Mesendoderm (in vitro differentiated cells): ENCODE measurements at regions not wholly inside any gene's neighbourhood (a gene's known extent, or its start where the extent isn't known, plus 50 kb on each side); places are given as distances from the start of the nearest gene placed in this dataset.

Source experiments
- DNase-seq: peaks from one replicate; pipeline ENCODE4 v3.0.0; 2013
- H2AK5ac ChIP-seq: 2 replicates; pipeline ENCODE4 v1.6.1; 2013; ENCODE audit warnings: low read length, inconsistent platforms
- H2BK120ac ChIP-seq: 2 replicates; pipeline ENCODE4 v1.6.1; 2013; ENCODE audit warnings: low read depth, mild to moderate bottlenecking, low read length, moderate library complexity, mixed read lengths
- H2BK15ac ChIP-seq: replicated peaks from 2 replicates; pipeline ENCODE4 v1.6.1; 2013; ENCODE audit warnings: low read depth, mild to moderate bottlenecking, moderate library complexity
- H2BK5ac ChIP-seq: 2 replicates; pipeline ENCODE4 v1.6.1; 2013; ENCODE audit warnings: low read length, inconsistent platforms
- H3K18ac ChIP-seq: 2 replicates; pipeline ENCODE4 v1.6.1; 2013; ENCODE audit warnings: mild to moderate bottlenecking, low read length, mixed read lengths
- H3K23ac ChIP-seq: one replicate; pipeline ENCODE4 v1.6.1; 2013; ENCODE audit warnings: low read length
- H3K27ac ChIP-seq: 2 replicates; pipeline ENCODE4 v1.5.1; 2013; ENCODE audit warnings: low read depth, mild to moderate bottlenecking, inconsistent platforms, low read length, moderate library complexity
- H3K27me3 ChIP-seq: 2 replicates; pipeline ENCODE4 v1.6.1; 2013; ENCODE audit warnings: low read length, control low read depth, mild to moderate bottlenecking, inconsistent platforms; ENCODE audit not compliant: insufficient read depth, poor library complexity
- H3K36me3 ChIP-seq: 2 replicates; pipeline ENCODE4 v1.6.1; 2013; ENCODE audit warnings: low read length, inconsistent platforms; ENCODE audit not compliant: control insufficient read depth, insufficient read depth
- H3K4ac ChIP-seq: one replicate; pipeline ENCODE4 v1.6.1; 2013; ENCODE audit warnings: low read depth, mild to moderate bottlenecking, low read length, moderate library complexity
- H3K4me1 ChIP-seq: 2 replicates; pipeline ENCODE4 v1.6.1; 2013; ENCODE audit warnings: low read depth, low read length, inconsistent platforms; ENCODE audit not compliant: control insufficient read depth
- H3K4me2 ChIP-seq: 2 replicates; pipeline ENCODE4 v1.6.1; 2013; ENCODE audit warnings: low read length
- H3K4me3 ChIP-seq: 2 replicates; pipeline ENCODE4 v1.5.1; 2013; ENCODE audit warnings: mild to moderate bottlenecking, low read length
- H3K56ac ChIP-seq: one replicate; pipeline ENCODE4 v1.6.1; 2013; ENCODE audit warnings: low read length
- H3K79me1 ChIP-seq: 2 replicates; pipeline ENCODE4 v1.6.1; 2013; ENCODE audit warnings: low read length, inconsistent platforms
- H3K79me2 ChIP-seq: 2 replicates; pipeline ENCODE4 v1.6.1; 2013; ENCODE audit warnings: mild to moderate bottlenecking, low read length; ENCODE audit not compliant: control insufficient read depth, insufficient read depth
- H3K9ac ChIP-seq: 2 replicates; pipeline ENCODE4 v1.6.1; 2013; ENCODE audit warnings: low read length, inconsistent platforms
- H4K5ac ChIP-seq: one replicate; pipeline ENCODE4 v1.6.1; 2013; ENCODE audit warnings: low read length
- H4K8ac ChIP-seq: one replicate; pipeline ENCODE4 v1.6.1; 2013; ENCODE audit warnings: low read depth, mild to moderate bottlenecking, control low read depth, low read length, moderate library complexity
- WGBS: extraction: QIAGEN DNeasy Blood & Tissue Kit; methylation state at CpG from one replicate; pipeline ENCODE4 v1.1.7; 2013; ENCODE audit warnings: low lambda C conversion rate, missing lambda C conversion rate; ENCODE audit not compliant: insufficient coverage; ENCODE audit errors: extremely low coverage; 5-methylcytosine and 5-hydroxymethylcytosine counted together

- H3K23ac ChIP-seq, result no peak overlapping the region
- no peak overlapping the region for H2BK15ac ChIP-seq
- H3K56ac ChIP-seq, result no peak overlapping the region
- H4K5ac ChIP-seq, result no peak overlapping the region
- H3K36me3 ChIP-seq, result no peaks in the 10 kb centered on the region
- no peaks in the 10 kb centered on the region for H3K79me2 ChIP-seq
- no CpG with 5 or more reads among the region's 4 CpGs for WGBS
- no peak overlapping the region for H3K4ac ChIP-seq
- H2BK5ac ChIP-seq, result no peak overlapping the region
- no peak overlapping the region for H3K9ac ChIP-seq
- no peaks in the 10 kb centered on the region for H3K27me3 ChIP-seq
- no peak overlapping the region for H4K8ac ChIP-seq
- H3K4me2 ChIP-seq, result no peak overlapping the region
- H3K18ac ChIP-seq, result no peak overlapping the region
- H3K4me3 ChIP-seq, result no peak overlapping the region
- H3K4me1 ChIP-seq, result no peaks in the 10 kb centered on the region
- DNase-seq, result no peak
- H2BK120ac ChIP-seq, result no peak overlapping the region
- H2AK5ac ChIP-seq, result no peak overlapping the region
- no peak overlapping the region for H3K27ac ChIP-seq
- no peaks in the 10 kb centered on the region for H3K79me1 ChIP-seq
Observed at GRCh38 chrX:125926295-125926694, 239.8 kb downstream of the DCAF12L2 start.

- H3K27ac ChIP-seq, result no peak overlapping the region
- no CpG with 5 or more reads among the region's 1 CpG for WGBS
- no peak overlapping the region for H3K56ac ChIP-seq
- no peaks in the 10 kb centered on the region for H3K27me3 ChIP-seq
- no peak overlapping the region for H4K8ac ChIP-seq
- H3K79me2 ChIP-seq, result no peaks in the 10 kb centered on the region
- H2BK5ac ChIP-seq, result no peak overlapping the region
- H4K5ac ChIP-seq, result no peak overlapping the region
- H2AK5ac ChIP-seq, result no peak overlapping the region
- no peak overlapping the region for H2BK120ac ChIP-seq
- H3K23ac ChIP-seq, result no peak overlapping the region
- no peaks in the 10 kb centered on the region for H3K36me3 ChIP-seq
- H3K4me3 ChIP-seq, result no peak overlapping the region
- no peak overlapping the region for H3K18ac ChIP-seq
- no peak overlapping the region for H3K4ac ChIP-seq
- no peaks in the 10 kb centered on the region for H3K79me1 ChIP-seq
- H3K4me1 ChIP-seq, result no peaks in the 10 kb centered on the region
- no peak overlapping the region for H3K9ac ChIP-seq
- DNase-seq, result no peak
- H3K4me2 ChIP-seq, result no peak overlapping the region
- H2BK15ac ChIP-seq, result no peak overlapping the region
Observed at GRCh38 chrX:125940985-125941384, 225.1 kb downstream of the DCAF12L2 start.

GRCh38 chrX:125947501-125947900 lies 218.6 kb downstream of the DCAF12L2 start:
- Histone ChIP-seq H2AK5ac (no peak overlapping the region), H3K23ac (no peak overlapping the region), H3K27ac (no peak overlapping the region), H3K4me1 (no peaks in the 10 kb centered on the region), H3K27me3 (no peaks in the 10 kb centered on the region), H4K5ac (no peak overlapping the region), H3K9ac (no peak overlapping the region), H3K18ac (no peak overlapping the region), H3K56ac (no peak overlapping the region), H3K4ac (no peak overlapping the region), H3K79me2 (no peaks in the 10 kb centered on the region), H3K4me3 (no peak overlapping the region), H2BK5ac (no peak overlapping the region), H3K4me2 (no peak overlapping the region), H2BK15ac (no peak overlapping the region), H2BK120ac (no peak overlapping the region), H3K79me1 (no peaks in the 10 kb centered on the region), H3K36me3 (no peaks in the 10 kb centered on the region), H4K8ac (no peak overlapping the region)
- DNase-seq, result no peak
- WGBS, result no CpG with 5 or more reads among the region's 1 CpG

GRCh38 chrX:125952973-125953372 lies 213.1 kb downstream of the DCAF12L2 start:
- H3K9ac ChIP-seq, result no peak overlapping the region
- no CpG with 5 or more reads among the region's 1 CpG for WGBS
- H3K4me3 ChIP-seq, result no peak overlapping the region
- H3K27me3 ChIP-seq, result no peaks in the 10 kb centered on the region
- H4K8ac ChIP-seq, result no peak overlapping the region
- no peak overlapping the region for H4K5ac ChIP-seq
- no peak overlapping the region for H2AK5ac ChIP-seq
- no peak overlapping the region for H3K27ac ChIP-seq
- no peaks in the 10 kb centered on the region for H3K36me3 ChIP-seq
- H2BK15ac ChIP-seq, result no peak overlapping the region
- DNase-seq, result no peak
- no peak overlapping the region for H2BK120ac ChIP-seq
- H3K18ac ChIP-seq, result no peak overlapping the region
- no peaks in the 10 kb centered on the region for H3K79me2 ChIP-seq
- no peaks in the 10 kb centered on the region for H3K4me1 ChIP-seq
- no peak overlapping the region for H3K23ac ChIP-seq
- no peak overlapping the region for H3K4ac ChIP-seq
- H3K4me2 ChIP-seq, result no peak overlapping the region
- no peak overlapping the region for H2BK5ac ChIP-seq
- H3K79me1 ChIP-seq, result no peaks in the 10 kb centered on the region
- no peak overlapping the region for H3K56ac ChIP-seq

GRCh38 chrX:125953814-125954213 lies 212.3 kb downstream of the DCAF12L2 start:
- Histone ChIP-seq H3K79me2 (no peaks in the 10 kb centered on the region), H3K23ac (no peak overlapping the region), H2BK15ac (no peak overlapping the region), H2AK5ac (no peak overlapping the region), H3K4me2 (no peak overlapping the region), H3K18ac (no peak overlapping the region), H3K27me3 (no peaks in the 10 kb centered on the region), H3K79me1 (no peaks in the 10 kb centered on the region), H3K4me1 (no peaks in the 10 kb centered on the region), H2BK120ac (no peak overlapping the region), H3K4ac (no peak overlapping the region), H3K9ac (no peak overlapping the region), H3K4me3 (no peak overlapping the region), H3K56ac (no peak overlapping the region), H3K36me3 (no peaks in the 10 kb centered on the region), H4K8ac (no peak overlapping the region), H3K27ac (no peak overlapping the region), H2BK5ac (no peak overlapping the region), H4K5ac (no peak overlapping the region)
- DNase-seq, result no peak
- no CpG with 5 or more reads among the region's 2 CpGs for WGBS

GRCh38 chrX:125954236-125954635 lies 211.9 kb downstream of the DCAF12L2 start:
- H3K36me3 ChIP-seq, result no peaks in the 10 kb centered on the region
- H3K4me3 ChIP-seq, result no peak overlapping the region
- H3K79me1 ChIP-seq, result no peaks in the 10 kb centered on the region
- H3K27me3 ChIP-seq, result no peaks in the 10 kb centered on the region
- no peaks in the 10 kb centered on the region for H3K79me2 ChIP-seq
- H3K23ac ChIP-seq, result no peak overlapping the region
- no peak overlapping the region for H2BK15ac ChIP-seq
- no peak overlapping the region for H3K9ac ChIP-seq
- H3K4me2 ChIP-seq, result no peak overlapping the region
- no peak overlapping the region for H3K18ac ChIP-seq
- H3K27ac ChIP-seq, result no peak overlapping the region
- no peaks in the 10 kb centered on the region for H3K4me1 ChIP-seq
- H2AK5ac ChIP-seq, result no peak overlapping the region
- no CpG with 5 or more reads among the region's 3 CpGs for WGBS
- H3K4ac ChIP-seq, result no peak overlapping the region
- no peak overlapping the region for H4K5ac ChIP-seq
- DNase-seq, result no peak
- no peak overlapping the region for H3K56ac ChIP-seq
- no peak overlapping the region for H2BK120ac ChIP-seq
- no peak overlapping the region for H2BK5ac ChIP-seq
- H4K8ac ChIP-seq, result no peak overlapping the region
